ENCODE measurements at regions not wholly inside any gene's neighbourhood (a gene's known extent, or its start where the extent isn't known, plus 50 kb on each side); places are given as distances from the start of the nearest gene placed in this dataset.

- no peak for DNase-seq
Observed at GRCh38 chr1:232248276-232248820, 381.6 kb downstream of the SIPA1L2 start.

GRCh38 chr1:232247669-232248068 lies 382.3 kb downstream of the SIPA1L2 start:
- Histone ChIP-seq H3K4me3 (no peak overlapping the region), H3K9me3 (no peaks in the 10 kb centered on the region), H3K27me3 (no peaks in the 10 kb centered on the region), H3K4me1 (no peaks in the 10 kb centered on the region), H3K27ac (no peak overlapping the region), H3K36me3 (no peaks in the 10 kb centered on the region)
- DNase-seq: no peak
- TF ChIP-seq CTCF (IDR thresholded peaks at IDR 0.05): no peak
- TF ChIP-seq POLR2A (IDR thresholded peaks at IDR 0.05): no peak

More at GRCh38 chr1:232248276-232248820, 381.6 kb downstream of the SIPA1L2 start:
- H3K4me3 ChIP-seq: no peak overlapping the region
- H3K4me1 ChIP-seq: no peaks in the 10 kb centered on the region
- H3K9me3 ChIP-seq: no peaks in the 10 kb centered on the region
- no peaks in the 10 kb centered on the region for H3K27me3 ChIP-seq
- no peak overlapping the region for H3K27ac ChIP-seq
- no peak for TF ChIP-seq CTCF (IDR thresholded peaks at IDR 0.05)
- TF ChIP-seq POLR2A (IDR thresholded peaks at IDR 0.05): no peak
- no peaks in the 10 kb centered on the region for H3K36me3 ChIP-seq

GRCh38 chr1:232244426-232244825 lies 385.5 kb downstream of the SIPA1L2 start:
- DNase-seq: no peak
- TF ChIP-seq POLR2A (IDR thresholded peaks at IDR 0.05): no peak
- TF ChIP-seq CTCF (IDR thresholded peaks at IDR 0.05): no peak
- Histone ChIP-seq H3K4me1 (no peaks in the 10 kb centered on the region), H3K36me3 (no peaks in the 10 kb centered on the region), H3K4me3 (no peak overlapping the region), H3K27ac (no peak overlapping the region), H3K9me3 (no peaks in the 10 kb centered on the region), H3K27me3 (no peaks in the 10 kb centered on the region)

- no peaks in the 10 kb centered on the region for H3K36me3 ChIP-seq
- no peak for TF ChIP-seq POLR2A (IDR thresholded peaks at IDR 0.05)
- no peak for TF ChIP-seq CTCF (IDR thresholded peaks at IDR 0.05)
- DNase-seq: no peak
Observed at GRCh38 chr1:232239998-232240397, 389.9 kb downstream of the SIPA1L2 start.

GRCh38 chr1:232239522-232239921 lies 390.4 kb downstream of the SIPA1L2 start:
- no peaks in the 10 kb centered on the region for H3K4me1 ChIP-seq
- DNase-seq: no peak
- no peak overlapping the region for H3K27ac ChIP-seq
- H3K36me3 ChIP-seq: no peaks in the 10 kb centered on the region
- H3K4me3 ChIP-seq: no peak overlapping the region
- no peak for TF ChIP-seq POLR2A (IDR thresholded peaks at IDR 0.05)
- TF ChIP-seq CTCF (IDR thresholded peaks at IDR 0.05): no peak
- no peaks in the 10 kb centered on the region for H3K27me3 ChIP-seq
- no peaks in the 10 kb centered on the region for H3K9me3 ChIP-seq

More at GRCh38 chr1:232239998-232240397, 389.9 kb downstream of the SIPA1L2 start:
- Histone ChIP-seq H3K4me3 (no peak overlapping the region), H3K27ac (no peak overlapping the region), H3K27me3 (no peaks in the 10 kb centered on the region), H3K4me1 (no peaks in the 10 kb centered on the region), H3K9me3 (no peaks in the 10 kb centered on the region)

GRCh38 chr1:232238009-232238408 lies 391.9 kb downstream of the SIPA1L2 start:
- Histone ChIP-seq H3K27ac (no peak overlapping the region), H3K4me1 (no peaks in the 10 kb centered on the region), H3K27me3 (no peaks in the 10 kb centered on the region), H3K4me3 (no peak overlapping the region), H3K9me3 (no peaks in the 10 kb centered on the region), H3K36me3 (no peaks in the 10 kb centered on the region)
- no peak for TF ChIP-seq POLR2A (IDR thresholded peaks at IDR 0.05)
- DNase-seq: no peak

All from Peyer's patch (tissue), 4 donors.